GM12874 (cell line): ENCODE measurements at regions not wholly inside any gene's neighbourhood (a gene's known extent, or its start where the extent isn't known, plus 50 kb on each side); places are given as distances from the start of the nearest gene placed in this dataset.

Source experiments
- TF ChIP-seq, protein P1 (sequence below): IDR thresholded peaks from 2 replicates; pipeline ENCODE4 v1.5.1; 2011; ENCODE audit warnings: low read depth, mild to moderate bottlenecking, control low read depth, low read length, moderate library complexity; ENCODE audit not compliant: insufficient read depth

DNA sequence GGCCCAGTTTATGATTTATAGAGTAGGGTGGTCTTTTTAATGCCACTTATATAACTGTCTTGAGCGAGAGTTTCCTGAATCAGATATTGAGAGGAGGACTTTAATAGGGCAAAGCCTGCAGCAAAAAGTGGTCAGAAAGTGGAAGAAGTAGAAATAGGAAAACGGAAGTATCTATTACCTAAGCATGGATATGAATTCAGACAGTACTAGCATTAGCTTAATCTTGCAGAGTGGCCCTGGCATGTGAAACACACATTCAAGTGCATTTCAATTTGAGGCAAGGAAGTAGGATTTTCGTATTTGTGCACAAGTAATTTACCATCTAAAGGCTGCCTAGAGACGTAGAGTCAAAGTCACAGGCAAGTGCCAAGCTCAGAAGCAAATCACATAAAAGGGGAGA is 622.3 kb downstream of the DIPK2A start:
- TF ChIP-seq, protein P1, sequence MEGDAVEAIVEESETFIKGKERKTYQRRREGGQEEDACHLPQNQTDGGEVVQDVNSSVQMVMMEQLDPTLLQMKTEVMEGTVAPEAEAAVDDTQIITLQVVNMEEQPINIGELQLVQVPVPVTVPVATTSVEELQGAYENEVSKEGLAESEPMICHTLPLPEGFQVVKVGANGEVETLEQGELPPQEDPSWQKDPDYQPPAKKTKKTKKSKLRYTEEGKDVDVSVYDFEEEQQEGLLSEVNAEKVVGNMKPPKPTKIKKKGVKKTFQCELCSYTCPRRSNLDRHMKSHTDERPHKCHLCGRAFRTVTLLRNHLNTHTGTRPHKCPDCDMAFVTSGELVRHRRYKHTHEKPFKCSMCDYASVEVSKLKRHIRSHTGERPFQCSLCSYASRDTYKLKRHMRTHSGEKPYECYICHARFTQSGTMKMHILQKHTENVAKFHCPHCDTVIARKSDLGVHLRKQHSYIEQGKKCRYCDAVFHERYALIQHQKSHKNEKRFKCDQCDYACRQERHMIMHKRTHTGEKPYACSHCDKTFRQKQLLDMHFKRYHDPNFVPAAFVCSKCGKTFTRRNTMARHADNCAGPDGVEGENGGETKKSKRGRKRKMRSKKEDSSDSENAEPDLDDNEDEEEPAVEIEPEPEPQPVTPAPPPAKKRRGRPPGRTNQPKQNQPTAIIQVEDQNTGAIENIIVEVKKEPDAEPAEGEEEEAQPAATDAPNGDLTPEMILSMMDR, result no peak

- TF ChIP-seq, protein P1, result no peak
These were observed 651.2 kb downstream of the DIPK2A start for GRCh38 chr3:144622845-144623244.

DNA sequence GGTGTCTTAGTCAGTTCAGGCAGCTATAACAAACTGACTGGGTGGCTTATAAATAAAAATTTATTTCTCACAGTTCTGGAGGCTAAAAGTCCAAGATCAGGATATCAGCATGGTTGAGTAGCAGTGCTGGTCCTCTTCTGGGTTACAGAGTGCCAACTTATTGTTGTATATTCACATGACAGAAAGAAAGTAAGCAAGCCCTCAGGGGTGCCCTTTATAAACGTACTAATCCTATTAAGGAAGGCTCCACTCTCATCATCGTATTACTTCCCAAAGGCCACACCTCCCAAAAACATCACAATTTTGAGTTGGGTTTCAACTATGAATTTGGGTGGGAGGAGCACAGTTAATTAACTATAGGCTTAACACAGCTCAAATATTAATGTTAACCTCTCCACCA is 653.0 kb downstream of the DIPK2A start:
- TF ChIP-seq, protein P1, result no peak

DNA sequence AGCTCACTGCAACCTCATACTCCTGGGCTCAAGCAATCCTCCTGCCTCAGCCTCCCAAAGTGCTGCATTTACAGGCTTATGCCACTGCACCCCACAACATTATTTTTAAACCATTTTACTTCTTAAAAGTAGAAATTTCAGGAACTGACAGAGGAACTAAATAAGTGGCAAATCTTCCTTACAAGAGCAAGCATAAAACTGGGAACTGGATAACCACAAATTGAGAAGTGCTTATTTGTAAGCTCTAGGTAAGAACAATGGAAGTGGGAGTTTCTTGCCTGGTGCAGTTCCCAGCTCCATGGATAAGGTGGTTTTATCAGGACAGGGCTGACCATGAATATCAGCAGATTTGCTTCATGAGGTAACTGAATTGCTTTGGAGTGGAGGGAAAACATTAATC is 655.2 kb downstream of the DIPK2A start:
- TF ChIP-seq, protein P1, result no peak

- TF ChIP-seq, protein P1, result no peak
These were observed 657.8 kb downstream of the DIPK2A start for GRCh38 chr3:144629381-144629780.

GRCh38 chr3:144636833-144637232 is 665.2 kb downstream of the DIPK2A start:
- TF ChIP-seq, protein P1, result no peak

GRCh38 chr3:144638009-144638408 is 666.4 kb downstream of the DIPK2A start:
- TF ChIP-seq, protein P1, result no peak

GRCh38 chr3:144643771-144644198 is 672.2 kb downstream of the DIPK2A start:
- TF ChIP-seq, protein P1, result no peak
